Naive thymus-derived CD8-positive, alpha-beta T cell (primary cell): ENCODE measurements at regions not wholly inside any gene's neighbourhood (a gene's known extent, or its start where the extent isn't known, plus 50 kb on each side); places are given as distances from the start of the nearest gene placed in this dataset.

Experiments
- ATAC-seq, 2 donors: fragments of 150-1000 bp; cut with Tn5 transposase in 1 of 2; sonication (Bioruptor Pico), chemical (Tn5 transposase) in 1 of 2; 1 replicate in 1 of 2; 2 replicates in 1 of 2; pipeline ENCODE4 v1.10.0; 2021; ENCODE audit warnings: mild to moderate bottlenecking in 2 of 2, moderate library complexity in 2 of 2
- POLR2A ChIA-PET: fragments of 350-600 bp; sonication (Branson Sonifier 250); formaldehyde crosslinking; loops from one replicate; lab custom pipeline; 2021; ENCODE audit warnings: antibody characterized with exemption; lab: Charles Lee
- DNase-seq, 10 donors: peaks; one replicate each; pipeline versions ENCODE4 v3.0.0 to v3.0.0-alpha.2; 2020 to 2022
- H3K27ac Mint-ChIP-seq, 10 donors: one replicate each; pipeline ENCODE4 v1.8.0; 2020 to 2022; ENCODE audit warnings: mild to moderate bottlenecking in 10 of 10, mixed read lengths in 10 of 10, moderate library complexity in 4 of 10, inconsistent platforms in 1 of 10
- H3K27me3 Mint-ChIP-seq, 5 donors: one replicate each; pipeline ENCODE4 v1.8.0; 2021 to 2022; ENCODE audit warnings: mixed read lengths in 5 of 5
- H3K36me3 Mint-ChIP-seq, 3 donors: one replicate each; pipeline ENCODE4 v1.8.0; 2020 to 2022; ENCODE audit warnings: mixed read lengths in 3 of 3, mild to moderate bottlenecking in 2 of 3, inconsistent platforms in 1 of 3
- H3K4me1 Mint-ChIP-seq, 4 donors: one replicate each; pipeline ENCODE4 v1.8.0; 2021 to 2022; ENCODE audit warnings: mixed read lengths in 4 of 4
- H3K4me3 Mint-ChIP-seq, 10 donors: one replicate each; pipeline ENCODE4 v1.8.0; 2020 to 2022; ENCODE audit warnings: mild to moderate bottlenecking in 10 of 10, mixed read lengths in 10 of 10, moderate library complexity in 6 of 10, inconsistent platforms in 1 of 10
- H3K9me3 Mint-ChIP-seq, 9 donors: one replicate each; pipeline ENCODE4 v1.8.0; 2020 to 2022; ENCODE audit warnings: mixed read lengths in 9 of 9, mild to moderate bottlenecking in 3 of 9, inconsistent platforms in 1 of 9, moderate library complexity in 1 of 9

- DNase-seq (no peak), ATAC-seq (no peak)
- Mint-ChIP-seq H3K4me3 (no peak overlapping the region), H3K4me1 (peaks cover 4 to 12% (median 7%) of the 10 kb centered on the region in 4 donors), H3K27ac (peak overlapping the region in 4 of 10 donors; percentile 13 to 34 (median 22)), H3K27me3 (peaks cover 0 to 2% (median 0%) of the 10 kb centered on the region in 5 donors), H3K9me3 (peaks cover 0 to 3% (median 0%) of the 10 kb centered on the region in 9 donors), H3K36me3 (no peaks in the 10 kb centered on the region)
- POLR2A ChIA-PET, result interaction anchor here (1.2 kb wide), 1 partner anchor 51 kb away, joined by 4 read pairs; no protein-coding TSS in a partner anchor
Observed at GRCh38 chr2:136188086-136188485, 70.1 kb upstream of the CXCR4 start.

GRCh38 chr2:136185981-136186776, 68.2 kb upstream of the CXCR4 start:
- Mint-ChIP-seq H3K36me3 (no peaks in the 10 kb centered on the region), H3K4me1 (peaks cover 3 to 12% (median 10%) of the 10 kb centered on the region in 4 donors), H3K27ac (peak overlapping the region in 3 of 10 donors; percentile 17 to 43 (median 28)), H3K4me3 (no peak overlapping the region), H3K27me3 (peaks cover 0 to 2% (median 0%) of the 10 kb centered on the region in 5 donors), H3K9me3 (peaks cover 0 to 3% (median 0%) of the 10 kb centered on the region in 9 donors)
- ATAC-seq (no peak), DNase-seq (no peak)
- POLR2A ChIA-PET, result interaction anchor here (1.1 kb wide), 1 partner anchor 50 kb away, joined by 3 read pairs; no protein-coding TSS in a partner anchor

- no peak for ATAC-seq
- peak overlapping the region in 7 of 10 donors; percentile 22 to 86 (median 69) for H3K27ac Mint-ChIP-seq
- DNase-seq, result no peak
- H3K4me1 Mint-ChIP-seq, result peaks cover 17 to 28% (median 22%) of the 10 kb centered on the region in 4 donors
- no peak overlapping the region for H3K4me3 Mint-ChIP-seq
- peaks cover 0 to 6% (median 0%) of the 10 kb centered on the region in 3 donors for H3K36me3 Mint-ChIP-seq
- peaks cover 0 to 2% (median 0%) of the 10 kb centered on the region in 5 donors for H3K27me3 Mint-ChIP-seq
- peaks cover 0 to 5% (median 0%) of the 10 kb centered on the region in 9 donors for H3K9me3 Mint-ChIP-seq
- POLR2A ChIA-PET, result interaction anchor here (1.4 kb wide), 1 partner anchor 48 kb away, joined by 3 read pairs; no protein-coding TSS in a partner anchor
Observed at GRCh38 chr2:136183097-136183496, 65.1 kb upstream of the CXCR4 start.

- DNase-seq (no peak), ATAC-seq (no peak)
- POLR2A ChIA-PET, result interaction anchor here (1.4 kb wide), 1 partner anchor 47 kb away, joined by 3 read pairs; no protein-coding TSS in a partner anchor
- Mint-ChIP-seq H3K27me3 (peaks cover 0 to under 1% (median 0%) of the 10 kb centered on the region in 5 donors), H3K27ac (peak overlapping the region in 9 of 10 donors; percentile 15 to 87 (median 70)), H3K4me3 (no peak overlapping the region), H3K9me3 (peaks cover 0 to 5% (median 0%) of the 10 kb centered on the region in 9 donors), H3K36me3 (peaks cover 0 to 6% (median 0%) of the 10 kb centered on the region in 3 donors), H3K4me1 (peaks cover 17 to 28% (median 22%) of the 10 kb centered on the region in 4 donors)
Observed at GRCh38 chr2:136182315-136182714, 64.4 kb upstream of the CXCR4 start.

GRCh38 chr2:136179602-136179975, 61.6 kb upstream of the CXCR4 start:
- no peak for DNase-seq
- Mint-ChIP-seq H3K4me3 (no peak overlapping the region), H3K9me3 (peaks cover 0 to 5% (median 0%) of the 10 kb centered on the region in 9 donors), H3K27me3 (no peaks in the 10 kb centered on the region), H3K36me3 (peaks cover 0 to 8% (median 0%) of the 10 kb centered on the region in 3 donors), H3K4me1 (peaks cover 20 to 36% (median 30%) of the 10 kb centered on the region in 4 donors), H3K27ac (peak overlapping the region in 7 of 10 donors; percentile 47 to 87 (median 80))
- POLR2A ChIA-PET, result interaction anchor here (1.4 to 1.9 kb wide), 3 partner anchors 37 to 48 kb away, joined by 4 to 7 read pairs (median 7); no protein-coding TSS in a partner anchor
- ATAC-seq, result no peak

- Mint-ChIP-seq H3K27me3 (no peaks in the 10 kb centered on the region), H3K27ac (peak overlapping the region in 5 of 10 donors; percentile 8 to 82 (median 58)), H3K36me3 (peaks cover 0 to 8% (median 0%) of the 10 kb centered on the region in 3 donors), H3K4me3 (no peak overlapping the region), H3K4me1 (peaks cover 19 to 36% (median 30%) of the 10 kb centered on the region in 4 donors), H3K9me3 (peaks cover 0 to 5% (median 0%) of the 10 kb centered on the region in 9 donors)
- POLR2A ChIA-PET, result interaction anchor here (1.4 to 1.9 kb wide), 3 partner anchors 37 to 48 kb away, joined by 4 to 7 read pairs (median 7); no protein-coding TSS in a partner anchor
- DNase-seq, result no peak
- no peak for ATAC-seq
Observed at GRCh38 chr2:136178941-136179601, 61.1 kb upstream of the CXCR4 start.

GRCh38 chr2:136175868-136176267, 57.9 kb upstream of the CXCR4 start:
- H3K4me3 Mint-ChIP-seq, result no peak overlapping the region
- peak overlapping the region in 4 of 10 donors; percentile 31 to 76 (median 34) for H3K27ac Mint-ChIP-seq
- no peak for ATAC-seq
- no peak for DNase-seq
- H3K27me3 Mint-ChIP-seq, result no peaks in the 10 kb centered on the region
- H3K36me3 Mint-ChIP-seq, result peaks cover 0 to 6% (median 0%) of the 10 kb centered on the region in 3 donors
- peaks cover 0 to 9% (median 1%) of the 10 kb centered on the region in 9 donors for H3K9me3 Mint-ChIP-seq
- H3K4me1 Mint-ChIP-seq, result peaks cover 13 to 42% (median 41%) of the 10 kb centered on the region in 4 donors
- POLR2A ChIA-PET, result interaction anchor here (0.6 to 1.1 kb wide), 3 partner anchors 13 to 20 kb away, joined by 3 read pairs; no protein-coding TSS in a partner anchor

GRCh38 chr2:136175466-136175865, 57.5 kb upstream of the CXCR4 start:
- ATAC-seq, result no peak
- Mint-ChIP-seq H3K27me3 (no peaks in the 10 kb centered on the region), H3K4me1 (peaks cover 14 to 44% (median 41%) of the 10 kb centered on the region in 4 donors), H3K9me3 (peaks cover 0 to 9% (median 0%) of the 10 kb centered on the region in 9 donors), H3K4me3 (no peak overlapping the region), H3K36me3 (peaks cover 0 to 5% (median 0%) of the 10 kb centered on the region in 3 donors), H3K27ac (peak overlapping the region in 4 of 10 donors; percentile 3 to 76 (median 32))
- no peak for DNase-seq
- POLR2A ChIA-PET, result interaction anchor here (0.6 kb wide), 1 partner anchor 19 kb away, joined by 3 read pairs; no protein-coding TSS in a partner anchor

- DNase-seq, result no peak
- H3K36me3 Mint-ChIP-seq, result peaks cover 0 to 2% (median 0%) of the 10 kb centered on the region in 3 donors
- no peak for ATAC-seq
- peak overlapping the region in 1 of 10 donors; percentile 26 for H3K4me3 Mint-ChIP-seq
- peaks cover 0 to 19% (median 0%) of the 10 kb centered on the region in 9 donors for H3K9me3 Mint-ChIP-seq
- peaks cover 13 to 37% (median 30%) of the 10 kb centered on the region in 4 donors for H3K4me1 Mint-ChIP-seq
- peak overlapping the region in 4 of 10 donors; percentile 28 to 72 (median 56) for H3K27ac Mint-ChIP-seq
- POLR2A ChIA-PET, result interaction anchor here (0.6 kb wide), 1 partner anchor 59 kb away, joined by 3 read pairs; no protein-coding TSS in a partner anchor
- no peaks in the 10 kb centered on the region for H3K27me3 Mint-ChIP-seq
Observed at GRCh38 chr2:136173126-136173525, 55.2 kb upstream of the CXCR4 start.

GRCh38 chr2:136171223-136171622, 53.3 kb upstream of the CXCR4 start:
- Mint-ChIP-seq H3K4me3 (no peak overlapping the region), H3K27ac (peak overlapping the region in 5 of 10 donors; percentile 3 to 77 (median 63)), H3K36me3 (peaks cover 0 to 2% (median 0%) of the 10 kb centered on the region in 3 donors), H3K27me3 (no peaks in the 10 kb centered on the region), H3K9me3 (peaks cover 0 to 19% (median 0%) of the 10 kb centered on the region in 9 donors), H3K4me1 (peaks cover 18 to 39% (median 34%) of the 10 kb centered on the region in 4 donors)
- ATAC-seq (no peak), DNase-seq (no peak)
- POLR2A ChIA-PET, result no interaction called here

GRCh38 chr2:136168720-136169119, 50.8 kb upstream of the CXCR4 start:
- POLR2A ChIA-PET, result interaction anchor here (0.7 to 1.2 kb wide), 4 partner anchors 8 to 87 kb away, joined by 3 to 4 read pairs (median 3); no protein-coding TSS in a partner anchor
- no peaks in the 10 kb centered on the region for H3K36me3 Mint-ChIP-seq
- no peak overlapping the region for H3K4me3 Mint-ChIP-seq
- DNase-seq (no peak), ATAC-seq (no peak)
- H3K9me3 Mint-ChIP-seq, result peaks cover 0 to 19% (median 0%) of the 10 kb centered on the region in 9 donors
- no peaks in the 10 kb centered on the region for H3K27me3 Mint-ChIP-seq
- peaks cover 18 to 34% (median 26%) of the 10 kb centered on the region in 4 donors for H3K4me1 Mint-ChIP-seq
- H3K27ac Mint-ChIP-seq, result peak overlapping the region in 5 of 10 donors; percentile 1 to 61 (median 13)
